Epithelial cell of proximal tubule (primary cell): ENCODE measurements at regions not wholly inside any gene's neighbourhood (a gene's known extent, or its start where the extent isn't known, plus 50 kb on each side); places are given as distances from the start of the nearest gene placed in this dataset.

Experiments
- DNase-seq: peaks from one replicate; pipeline ENCODE4 v3.0.0-alpha.2; 2011; ENCODE audit warnings: low read depth
- H3K4me3 ChIP-seq: 2 replicates; pipeline ENCODE4 v1.5.1; 2011; ENCODE audit warnings: low read depth, mild to moderate bottlenecking, low read length
- TF ChIP-seq, protein P1 (sequence below): conservative IDR thresholded peaks from 2 replicates; pipeline ENCODE4 v1.5.1; 2012; ENCODE audit warnings: low read depth, mild to moderate bottlenecking, low read length

DNA sequence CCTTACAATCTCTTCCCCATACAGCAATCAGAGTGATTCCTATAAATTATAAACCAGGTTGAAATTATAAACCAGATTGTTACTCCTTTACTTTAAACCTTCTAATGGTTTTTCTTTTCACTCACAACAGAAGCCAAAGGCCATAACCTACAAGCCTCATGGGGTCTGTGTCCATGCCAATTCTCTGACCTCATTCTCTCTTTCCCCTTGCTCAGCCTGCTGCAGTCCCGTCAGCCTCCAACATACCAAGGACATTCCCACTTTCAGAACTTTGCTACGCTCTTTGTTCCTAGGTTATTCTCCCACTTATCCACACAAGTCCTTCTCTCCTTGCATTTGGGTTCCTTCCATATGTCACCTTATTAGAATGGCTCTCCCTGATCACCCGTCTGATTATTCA, 277.9 kb upstream of the TCF21 start:
- TF ChIP-seq, protein P1, sequence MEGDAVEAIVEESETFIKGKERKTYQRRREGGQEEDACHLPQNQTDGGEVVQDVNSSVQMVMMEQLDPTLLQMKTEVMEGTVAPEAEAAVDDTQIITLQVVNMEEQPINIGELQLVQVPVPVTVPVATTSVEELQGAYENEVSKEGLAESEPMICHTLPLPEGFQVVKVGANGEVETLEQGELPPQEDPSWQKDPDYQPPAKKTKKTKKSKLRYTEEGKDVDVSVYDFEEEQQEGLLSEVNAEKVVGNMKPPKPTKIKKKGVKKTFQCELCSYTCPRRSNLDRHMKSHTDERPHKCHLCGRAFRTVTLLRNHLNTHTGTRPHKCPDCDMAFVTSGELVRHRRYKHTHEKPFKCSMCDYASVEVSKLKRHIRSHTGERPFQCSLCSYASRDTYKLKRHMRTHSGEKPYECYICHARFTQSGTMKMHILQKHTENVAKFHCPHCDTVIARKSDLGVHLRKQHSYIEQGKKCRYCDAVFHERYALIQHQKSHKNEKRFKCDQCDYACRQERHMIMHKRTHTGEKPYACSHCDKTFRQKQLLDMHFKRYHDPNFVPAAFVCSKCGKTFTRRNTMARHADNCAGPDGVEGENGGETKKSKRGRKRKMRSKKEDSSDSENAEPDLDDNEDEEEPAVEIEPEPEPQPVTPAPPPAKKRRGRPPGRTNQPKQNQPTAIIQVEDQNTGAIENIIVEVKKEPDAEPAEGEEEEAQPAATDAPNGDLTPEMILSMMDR: no peak
- H3K4me3 ChIP-seq: no peak overlapping the region
- DNase-seq: no peak

DNA sequence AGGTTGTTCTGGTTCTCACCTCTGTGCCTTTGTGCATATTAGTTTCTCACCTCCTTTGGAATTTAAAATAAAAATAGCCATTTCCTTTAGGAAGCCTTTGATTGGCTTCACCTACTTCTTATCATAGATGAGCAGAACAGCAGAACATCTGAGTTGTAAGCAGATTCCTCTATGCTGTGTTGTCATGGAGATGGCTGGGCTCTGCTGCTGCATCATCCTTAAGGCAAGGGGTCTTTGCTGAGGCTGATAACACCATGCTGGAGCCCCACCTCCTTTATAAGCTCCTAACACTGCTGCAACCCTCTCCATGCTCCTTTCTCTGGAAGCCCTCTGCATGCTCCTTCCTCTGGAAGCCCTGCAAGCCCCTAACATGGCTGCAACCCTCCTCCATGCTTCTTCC, 276.5 kb upstream of the TCF21 start:
- no peak overlapping the region for H3K4me3 ChIP-seq
- DNase-seq: no peak
- TF ChIP-seq, protein P1: no peak

DNA sequence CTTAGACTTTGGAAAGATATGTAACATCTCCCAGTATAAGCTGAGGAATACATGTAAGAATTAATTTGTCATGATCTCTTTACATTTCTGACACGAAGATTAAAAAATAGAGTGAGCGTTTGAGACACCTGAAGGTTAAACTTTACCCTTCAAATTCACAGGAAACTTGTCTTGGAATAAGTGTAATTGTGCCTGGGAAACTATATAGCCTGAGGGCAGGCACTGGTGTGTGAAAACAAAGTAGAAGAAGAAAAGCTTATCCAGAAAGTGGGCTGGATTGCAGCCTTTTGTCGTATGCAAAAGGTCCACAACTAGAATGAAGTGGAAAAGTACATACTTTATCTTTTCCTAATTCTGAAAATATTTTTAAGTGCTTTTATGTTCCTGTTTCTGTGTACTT, 275.7 kb upstream of the TCF21 start:
- DNase-seq: no peak
- TF ChIP-seq, protein P1: no peak
- no peak overlapping the region for H3K4me3 ChIP-seq

DNA sequence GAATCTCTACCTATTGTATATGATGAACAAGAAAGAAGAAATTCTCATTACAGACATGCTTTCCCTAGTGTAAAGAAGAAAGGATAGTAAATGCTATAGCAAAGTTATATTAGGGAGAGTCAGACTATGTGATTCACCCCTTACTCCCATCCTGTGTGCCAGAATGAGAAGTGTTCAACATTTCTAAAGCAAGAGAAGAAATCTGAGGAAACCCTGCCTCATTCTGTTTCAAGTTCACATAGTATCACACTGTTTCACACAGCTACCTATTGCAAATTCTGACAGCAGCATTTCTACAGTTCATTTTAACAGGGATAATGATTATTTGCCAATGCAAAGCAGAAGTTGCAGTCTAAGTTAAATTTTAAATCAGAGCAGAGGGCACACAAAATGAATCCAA, 267.2 kb upstream of the TCF21 start:
- no peak for DNase-seq
- TF ChIP-seq, protein P1: no peak
- H3K4me3 ChIP-seq: no peak overlapping the region

DNA sequence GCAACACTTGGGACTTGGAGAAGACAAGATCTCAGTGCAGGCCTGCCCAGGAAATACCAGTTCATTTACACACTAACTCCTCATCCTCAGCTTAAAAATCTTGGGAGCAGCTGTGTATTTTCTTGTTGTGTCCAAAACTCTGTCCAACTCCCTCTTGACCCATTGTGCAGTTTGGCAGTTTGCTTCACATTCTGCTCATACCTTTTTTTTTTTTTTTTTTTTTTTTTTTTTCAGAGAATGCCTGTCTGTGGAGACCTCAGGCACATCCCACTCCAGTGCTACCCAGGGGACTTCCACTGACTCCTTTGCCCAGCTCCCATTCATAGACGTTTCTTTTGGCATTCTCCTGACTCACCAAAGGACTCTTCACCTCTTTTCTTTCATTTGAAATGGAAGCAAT, 265.8 kb upstream of the TCF21 start:
- TF ChIP-seq, protein P1: no peak
- no peak overlapping the region for H3K4me3 ChIP-seq
- no peak for DNase-seq

DNA sequence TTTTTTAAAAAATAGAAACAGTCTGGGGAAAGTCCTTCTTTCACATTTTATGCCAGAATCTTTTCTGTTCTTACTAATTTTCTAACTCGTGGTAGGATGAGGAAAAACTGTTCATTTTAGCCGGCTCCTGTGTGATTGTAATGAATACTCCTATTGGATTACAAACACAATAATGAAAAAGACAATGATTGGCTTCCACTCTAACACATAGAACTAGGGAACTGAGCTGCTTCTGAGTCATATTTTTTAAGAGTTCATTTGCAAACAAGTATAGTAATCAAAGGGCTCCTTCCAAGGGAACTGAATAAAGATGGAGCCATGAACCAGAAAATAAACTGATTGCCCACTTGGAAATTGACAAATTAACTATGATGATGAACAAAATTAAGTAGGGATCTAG, 265.3 kb upstream of the TCF21 start:
- DNase-seq: no peak
- H3K4me3 ChIP-seq: no peak overlapping the region
- TF ChIP-seq, protein P1: no peak

DNA sequence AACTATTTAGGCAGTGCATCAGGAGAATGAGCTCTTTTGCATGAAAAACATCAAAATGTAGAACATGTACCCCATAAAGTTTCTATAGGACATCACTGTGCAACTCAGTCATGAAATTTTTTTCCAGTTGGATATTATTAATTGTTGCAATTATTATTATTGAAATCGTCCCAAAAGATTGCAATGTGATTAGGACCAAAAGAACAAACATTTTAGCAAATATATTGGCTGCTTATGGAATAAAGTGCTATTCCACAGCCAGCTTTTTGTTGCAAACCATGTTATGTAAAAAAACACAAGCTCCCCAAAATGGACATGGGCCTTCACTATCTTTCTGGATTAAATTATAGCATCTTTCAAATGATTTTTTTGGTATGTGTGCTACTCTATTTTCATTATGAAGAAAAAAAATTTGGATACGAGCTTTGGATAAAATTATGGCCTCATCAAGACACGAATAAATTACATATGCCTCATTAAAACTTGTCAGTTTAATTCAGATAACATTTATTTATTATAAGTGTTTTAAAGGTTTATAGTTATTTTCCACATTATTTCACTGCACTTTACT, 262.7 kb upstream of the TCF21 start:
- no peak for DNase-seq
- TF ChIP-seq, protein P1: no peak
- no peak overlapping the region for H3K4me3 ChIP-seq
